Femur (tissue), 1 donor: ENCODE measurements at regions not wholly inside any gene's neighbourhood (a gene's known extent, or its start where the extent isn't known, plus 50 kb on each side); places are given as distances from the start of the nearest gene placed in this dataset.
"Not testable (repeated sequence)": the region's sequence is repeated elsewhere in the genome, so short reads cannot be mapped to it uniquely, and the experiment has no call there.

Source experiments
- DNase-seq: peaks from one replicate; pipeline ENCODE4 v3.0.0-alpha.2; 2017

GRCh38 chr2:88927128-88927527 lies 235.7 kb downstream of the RPIA start:
- DNase-seq = no peak

- no peak for DNase-seq
Measured at GRCh38 chr2:88930659-88931058, 239.2 kb downstream of the RPIA start.

- no peak for DNase-seq
Measured at GRCh38 chr2:88932686-88933085, 241.2 kb downstream of the RPIA start.

DNA sequence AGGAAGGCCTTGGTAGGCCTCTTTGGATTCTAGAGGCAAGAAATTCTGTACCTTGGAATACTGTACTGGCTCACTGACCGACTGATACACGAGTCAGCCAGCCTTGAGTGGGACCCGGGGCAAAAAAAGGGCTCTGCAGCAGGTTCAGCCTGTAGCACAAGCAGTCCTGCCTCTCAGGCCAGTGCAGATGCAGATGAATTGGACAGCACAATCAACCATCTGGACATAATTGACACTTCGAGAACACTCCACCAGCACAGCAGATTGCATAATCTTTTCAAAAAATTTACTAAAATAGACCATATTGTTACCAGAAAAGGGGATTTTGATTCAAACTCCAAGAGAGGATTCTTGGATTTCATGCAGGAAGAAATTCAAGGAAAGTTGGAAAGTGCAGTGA lies 241.6 kb downstream of the RPIA start:
- peak; percentile 32 for DNase-seq

DNA sequence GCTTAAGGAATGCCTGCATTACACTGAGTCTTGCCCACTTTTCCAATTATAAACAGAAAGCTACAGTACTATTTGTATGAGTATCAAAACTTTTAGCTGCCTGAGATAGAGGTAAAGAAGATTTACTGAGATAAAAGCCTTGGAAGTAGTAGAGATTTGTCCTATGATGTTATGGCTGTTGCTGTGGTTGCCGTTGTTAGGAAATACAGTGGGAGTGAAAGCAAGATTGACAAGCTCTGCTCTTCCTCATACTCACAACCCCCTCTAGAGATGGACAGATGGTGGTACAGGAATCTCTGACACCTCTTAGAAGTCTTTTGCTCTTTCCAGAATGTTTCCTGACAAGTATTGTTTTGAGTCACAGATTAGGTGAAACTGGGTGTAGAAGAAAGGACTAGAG lies 242.5 kb downstream of the RPIA start:
- DNase-seq = no peak

GRCh38 chr2:88941178-88941577 lies 249.7 kb downstream of the RPIA start:
- not testable (repeated sequence) for DNase-seq

DNA sequence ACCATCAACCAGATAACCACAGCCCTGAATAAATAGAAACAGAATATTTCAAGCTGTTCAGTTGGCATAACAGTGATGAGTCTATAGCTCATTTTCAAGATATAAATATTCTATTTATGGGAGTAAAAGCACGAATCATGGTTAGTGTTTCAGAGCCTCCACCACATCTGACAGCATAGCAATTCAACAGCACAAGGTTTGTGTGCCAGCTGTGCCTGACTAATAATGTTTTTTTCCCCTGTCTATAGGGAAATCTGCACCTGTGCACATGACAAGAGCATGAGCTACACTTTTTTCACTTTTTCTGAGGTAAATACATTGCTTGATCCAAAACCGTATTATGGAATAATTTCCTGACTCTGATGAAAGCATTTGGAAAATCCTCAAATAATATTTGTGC lies 251.3 kb downstream of the RPIA start:
- no peak for DNase-seq

GRCh38 chr2:88949336-88949735 lies 257.9 kb downstream of the RPIA start:
- DNase-seq = no peak

DNA sequence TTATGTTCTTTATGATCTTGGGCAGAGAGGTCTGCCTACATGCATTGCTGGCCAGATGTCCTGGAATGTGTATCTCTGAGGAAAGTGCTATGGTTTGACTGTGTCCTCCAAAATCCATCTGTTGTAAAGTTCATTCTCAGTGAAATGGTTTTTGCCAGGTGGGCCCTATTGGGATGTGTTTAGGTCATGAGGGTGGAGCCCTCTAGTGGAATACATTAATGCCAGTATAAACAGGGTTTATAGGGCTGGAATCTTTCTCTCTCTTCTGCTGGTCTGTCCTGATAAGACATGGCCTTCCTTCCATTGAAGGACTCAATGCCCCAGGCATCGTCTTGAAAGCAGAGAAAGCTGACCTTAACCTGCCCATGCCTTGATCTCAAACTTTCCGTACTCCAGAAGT lies 258.5 kb downstream of the RPIA start:
- no peak for DNase-seq

GRCh38 chr2:88955607-88956006 lies 264.1 kb downstream of the RPIA start:
- DNase-seq = no peak

DNA sequence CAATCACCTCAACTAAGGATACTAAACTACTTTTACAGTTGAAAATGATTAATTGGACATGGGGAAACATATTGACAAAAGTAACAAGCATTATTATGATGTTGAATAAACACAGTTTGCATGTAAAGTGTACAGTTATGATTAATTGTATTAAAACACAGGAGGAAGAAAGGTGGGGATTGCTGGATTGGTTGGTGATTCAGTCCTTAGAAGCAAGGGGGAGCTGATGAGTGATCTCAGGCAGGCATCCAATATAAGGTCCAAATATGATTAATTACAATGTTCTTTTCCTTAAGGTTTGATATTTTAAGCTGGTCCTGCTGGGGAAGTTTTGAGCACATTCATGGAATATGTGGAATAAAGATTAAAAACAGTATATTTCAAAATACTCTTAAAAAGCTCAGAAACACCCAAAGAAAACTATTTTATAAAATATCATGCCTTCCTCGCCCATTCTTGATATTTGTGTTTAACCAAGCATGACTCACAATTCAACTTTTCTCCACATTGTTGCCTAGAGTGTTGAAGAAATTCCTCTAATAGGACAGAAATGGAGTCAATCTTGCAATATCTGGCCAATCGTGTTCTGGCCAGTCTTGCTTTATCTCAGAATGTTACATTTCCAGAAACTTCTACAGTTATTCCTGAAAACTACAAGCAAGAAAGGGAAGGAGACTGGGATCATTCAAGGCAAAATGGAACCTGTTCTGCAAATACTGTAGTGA lies 268.2 kb downstream of the RPIA start:
- no peak for DNase-seq

DNA sequence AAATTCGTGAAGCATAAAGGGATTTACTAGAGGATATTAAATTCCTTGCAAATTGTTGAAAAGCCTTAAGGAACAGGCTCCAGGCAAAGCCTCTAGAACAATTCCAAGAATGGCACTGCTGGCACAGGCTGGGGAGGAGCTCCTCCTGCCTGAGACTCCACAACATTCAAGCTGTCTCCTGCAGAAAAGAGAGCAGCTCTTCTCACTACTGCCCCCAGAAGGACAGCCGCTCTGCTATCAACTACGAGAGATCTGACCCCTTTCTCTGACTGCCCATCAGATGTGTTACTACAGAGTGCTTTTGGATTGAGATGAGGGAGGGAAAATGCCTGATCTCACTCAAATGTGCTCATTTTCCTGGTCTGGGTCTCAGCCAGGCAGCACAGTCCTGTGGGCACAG lies 269.9 kb downstream of the RPIA start:
- not testable (repeated sequence) for DNase-seq

GRCh38 chr2:88967844-88968243 lies 276.4 kb downstream of the RPIA start:
- DNase-seq = no peak

GRCh38 chr2:88978011-88978410 lies 286.5 kb downstream of the RPIA start:
- not testable (repeated sequence) for DNase-seq

GRCh38 chr2:88978446-88978845 lies 287.0 kb downstream of the RPIA start:
- not testable (repeated sequence) for DNase-seq

DNA sequence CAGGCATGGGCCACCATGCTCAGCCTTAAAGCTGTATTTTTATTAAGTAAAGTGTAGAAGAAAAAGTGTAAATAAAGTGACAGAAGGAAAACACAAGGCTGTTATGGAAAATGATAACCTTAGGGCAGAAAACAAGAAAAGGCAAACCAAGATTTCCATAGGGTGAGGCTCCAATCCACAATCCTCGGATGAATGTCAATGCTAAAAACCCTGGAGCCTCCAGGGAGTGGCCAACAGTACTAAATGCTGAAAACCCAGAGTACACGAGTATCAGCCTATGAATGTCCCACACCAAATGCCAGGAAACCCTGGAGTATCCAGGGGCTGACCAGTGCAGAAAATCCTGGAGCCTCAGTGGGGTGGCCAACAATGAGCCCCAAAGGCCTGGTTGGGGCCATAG lies 292.6 kb downstream of the RPIA start:
- DNase-seq = not testable (repeated sequence)

- not testable (repeated sequence) for DNase-seq
Measured at GRCh38 chr2:88986721-88987330, 295.4 kb downstream of the RPIA start.

DNA sequence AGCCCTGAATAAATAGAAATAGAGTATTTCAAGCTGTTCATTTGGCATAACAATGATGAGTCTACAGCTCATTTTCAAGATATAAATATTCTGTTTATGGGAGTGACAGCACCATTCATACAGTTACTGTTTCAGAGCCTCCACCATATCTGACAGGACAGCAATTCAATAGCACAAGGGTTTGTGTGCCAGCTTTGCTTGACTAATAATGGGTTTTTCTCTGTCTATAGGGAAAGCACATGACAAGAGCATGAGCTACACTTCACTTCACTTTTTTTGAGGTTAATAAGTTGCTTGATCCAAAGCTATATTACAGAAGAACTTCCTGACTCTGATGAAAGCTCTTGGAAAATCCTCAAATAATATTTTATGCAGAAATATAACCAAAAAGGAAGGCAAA lies 297.1 kb downstream of the RPIA start:
- not testable (repeated sequence) for DNase-seq

GRCh38 chr2:88992819-88993218 lies 301.3 kb downstream of the RPIA start:
- not testable (repeated sequence) for DNase-seq

- not testable (repeated sequence) for DNase-seq
Measured at GRCh38 chr2:88994856-88995255, 303.4 kb downstream of the RPIA start.

DNA sequence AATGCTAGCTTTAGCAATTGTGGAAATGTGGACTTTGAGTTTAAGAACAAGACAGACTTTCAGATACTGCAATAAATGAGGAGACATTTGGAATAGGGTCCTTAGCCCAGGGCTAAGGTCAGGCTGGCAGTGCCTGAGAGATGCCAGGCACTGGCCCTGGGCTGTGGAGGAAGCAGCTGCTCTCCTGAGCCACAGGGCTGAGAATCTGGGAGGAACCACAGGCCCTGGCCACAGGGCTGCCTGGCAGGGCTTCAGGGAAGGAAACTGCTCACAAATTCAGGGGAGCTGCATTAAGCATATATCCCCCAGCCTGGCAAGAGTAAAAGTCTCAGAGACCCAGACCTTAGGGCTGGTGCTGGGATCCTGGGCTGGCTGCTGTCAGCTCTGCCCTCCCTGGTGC lies 305.1 kb downstream of the RPIA start:
- not testable (repeated sequence) for DNase-seq

- no peak for DNase-seq
Measured at GRCh38 chr2:88999365-88999764, 307.9 kb downstream of the RPIA start.

DNA sequence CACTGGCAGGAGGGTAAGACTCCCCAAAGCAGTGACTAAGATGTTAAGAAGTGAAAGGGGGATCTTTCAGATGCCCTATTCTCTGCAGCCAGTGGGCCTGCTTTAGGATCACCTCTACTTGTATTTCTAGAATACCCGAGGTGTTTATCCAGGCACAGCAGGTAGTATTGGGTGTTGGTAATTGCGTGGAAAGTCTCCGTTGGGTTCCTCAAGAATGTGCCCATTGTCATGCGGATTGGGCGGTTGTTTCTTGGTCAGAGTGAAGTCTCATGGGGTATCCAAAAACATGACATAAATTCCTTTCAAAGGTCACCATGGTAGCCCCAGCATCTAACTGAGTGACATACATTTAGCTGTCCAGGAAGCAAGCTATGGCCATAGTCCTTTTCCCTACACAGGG lies 308.8 kb downstream of the RPIA start:
- no peak for DNase-seq

DNA sequence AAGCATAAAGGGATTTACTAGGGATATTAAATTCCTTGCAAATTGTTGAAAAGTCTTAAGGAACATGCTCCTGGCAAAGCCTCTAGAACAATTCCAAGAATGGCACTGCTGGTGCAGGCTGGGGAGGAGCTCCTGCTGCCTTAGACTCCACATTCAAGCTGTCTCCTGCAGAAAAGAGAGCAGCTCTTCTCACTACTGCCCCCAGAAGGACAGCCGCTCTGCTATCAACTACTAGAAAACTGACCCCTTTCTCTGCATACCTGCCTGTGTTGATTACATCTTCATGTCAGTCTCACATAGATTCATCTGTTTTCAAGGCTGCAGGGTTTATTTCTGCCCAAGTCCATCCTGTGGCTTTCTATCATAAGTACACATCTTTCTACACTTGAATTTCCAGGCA lies 312.8 kb downstream of the RPIA start:
- DNase-seq = not testable (repeated sequence)

- not testable (repeated sequence) for DNase-seq
Measured at GRCh38 chr2:89020566-89020965, 329.1 kb downstream of the RPIA start.
